ENCODE measurements at regions not wholly inside any gene's neighbourhood (a gene's known extent, or its start where the extent isn't known, plus 50 kb on each side); places are given as distances from the start of the nearest gene placed in this dataset.

DNA sequence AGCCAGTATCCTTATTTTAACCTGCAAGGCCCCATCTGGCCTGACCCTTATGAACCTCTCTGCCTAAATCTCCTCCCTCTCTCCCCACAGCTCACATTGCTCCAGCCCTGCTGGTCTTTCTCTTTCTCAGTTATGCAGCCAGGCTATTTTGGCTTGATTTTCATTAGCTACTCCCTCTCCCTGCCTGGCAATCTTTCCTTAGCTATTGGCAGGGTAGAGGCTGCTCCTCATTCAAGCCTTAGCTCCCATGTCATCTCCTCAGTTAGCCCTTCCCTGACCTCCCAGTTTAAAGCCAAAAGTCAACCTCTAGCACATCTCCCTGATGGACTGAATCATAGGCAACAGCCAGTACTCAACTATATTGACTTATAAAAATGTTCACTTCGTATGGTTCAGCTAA lies 214.4 kb upstream of the CELF2 start:
- TF ChIP-seq, protein P1, sequence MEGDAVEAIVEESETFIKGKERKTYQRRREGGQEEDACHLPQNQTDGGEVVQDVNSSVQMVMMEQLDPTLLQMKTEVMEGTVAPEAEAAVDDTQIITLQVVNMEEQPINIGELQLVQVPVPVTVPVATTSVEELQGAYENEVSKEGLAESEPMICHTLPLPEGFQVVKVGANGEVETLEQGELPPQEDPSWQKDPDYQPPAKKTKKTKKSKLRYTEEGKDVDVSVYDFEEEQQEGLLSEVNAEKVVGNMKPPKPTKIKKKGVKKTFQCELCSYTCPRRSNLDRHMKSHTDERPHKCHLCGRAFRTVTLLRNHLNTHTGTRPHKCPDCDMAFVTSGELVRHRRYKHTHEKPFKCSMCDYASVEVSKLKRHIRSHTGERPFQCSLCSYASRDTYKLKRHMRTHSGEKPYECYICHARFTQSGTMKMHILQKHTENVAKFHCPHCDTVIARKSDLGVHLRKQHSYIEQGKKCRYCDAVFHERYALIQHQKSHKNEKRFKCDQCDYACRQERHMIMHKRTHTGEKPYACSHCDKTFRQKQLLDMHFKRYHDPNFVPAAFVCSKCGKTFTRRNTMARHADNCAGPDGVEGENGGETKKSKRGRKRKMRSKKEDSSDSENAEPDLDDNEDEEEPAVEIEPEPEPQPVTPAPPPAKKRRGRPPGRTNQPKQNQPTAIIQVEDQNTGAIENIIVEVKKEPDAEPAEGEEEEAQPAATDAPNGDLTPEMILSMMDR (IDR thresholded peaks at IDR 0.05) = no peak
- no peak for TF ChIP-seq EP300 (IDR thresholded peaks at IDR 0.05)
- no peak for TF ChIP-seq POLR2A (IDR thresholded peaks at IDR 0.05)
- TF ChIP-seq POLR2AphosphoS5 (IDR thresholded peaks at IDR 0.05) = peak in 1 of 4 donors; percentile 17
